ENCODE measurements at regions not wholly inside any gene's neighbourhood (a gene's known extent, or its start where the extent isn't known, plus 50 kb on each side); places are given as distances from the start of the nearest gene placed in this dataset.

GRCh38 chr13:37194428-37194861 is 89.0 kb upstream of the CSNK1A1L start:
- TF ChIP-seq POLR2A (IDR thresholded peaks at IDR 0.05; ENCODE audit: insufficient read depth in 1 of 2, low read depth in 2 of 2, low read length in 2 of 2): no peak
- TF ChIP-seq ZBTB1 (CRISPR knock-in tag; IDR thresholded peaks at IDR 0.05; ENCODE audit: borderline replicate concordance): no peak
- no peak for TF ChIP-seq ETV5 (CRISPR knock-in tag; IDR thresholded peaks at IDR 0.05; ENCODE audit: borderline replicate concordance)

All from HepG2 (cell line).